Right cardiac atrium (tissue), 5 donors: ENCODE measurements at regions not wholly inside any gene's neighbourhood (a gene's known extent, or its start where the extent isn't known, plus 50 kb on each side); places are given as distances from the start of the nearest gene placed in this dataset.

ENCODE experiments used
- ATAC-seq, 2 donors: fragments of 200-7000 bp; cut with Tn5 transposase; one replicate each; pipeline versions ENCODE4 v1.8.0 to v1.9.1; 2020; ENCODE audit warnings: moderate library complexity in 2 of 2, mild to moderate bottlenecking in 1 of 2
- DNase-seq, 3 donors: peaks; one replicate each; pipeline ENCODE4 v3.0.0-alpha.2; 2020
- H3K27ac ChIP-seq: one replicate; pipeline ENCODE4 v1.5.1; 2013; ENCODE audit warnings: mild to moderate bottlenecking, low read length, control low read depth, moderate library complexity
- H3K27me3 ChIP-seq: one replicate; pipeline ENCODE4 v1.6.1; 2013; ENCODE audit not compliant: control insufficient read depth, insufficient read depth
- H3K4me1 ChIP-seq: one replicate; pipeline ENCODE4 v1.6.1; 2013; ENCODE audit warnings: low read length; ENCODE audit not compliant: control insufficient read depth, insufficient read depth
- H3K4me3 ChIP-seq: one replicate; pipeline ENCODE4 v1.5.1; 2013; ENCODE audit warnings: low read length, control low read depth
- H3K9me3 ChIP-seq: one replicate; pipeline ENCODE4 v1.6.1; 2013; ENCODE audit warnings: low read length; ENCODE audit not compliant: control insufficient read depth
- WGBS: extraction: QIAGEN DNeasy Blood & Tissue Kit; methylation state at CpG from one replicate; pipeline ENCODE4 v1.1.7; 2013; 5-methylcytosine and 5-hydroxymethylcytosine counted together
- intact Hi-C, 4 donors: fragments of 100-400 bp; cut with DNase I; formaldehyde crosslinking; loops; one replicate each; pipeline versions ENCODE4 v1.11.0 to v1.14.0; 2022 to 2023
- donor health status: healthy with polysubstance abuse.
- donor health status: DM: no; HTN: yes; CAD: no.
- donor health status: DM: no; HTN: no; CAD: no.
- donor health status: DM: no; HTN: yes; CAD: no; lungs with severe emphysema.
- donor health status: DM: yes; HTN: yes; CAD: no.

GRCh38 chr13:80977168-80977567 lies 636.2 kb upstream of the SPRY2 start:
- no peak for DNase-seq
- intact Hi-C loops, result no loop called here
- Histone ChIP-seq H3K4me3 (no peak overlapping the region), H3K4me1 (no peaks in the 10 kb centered on the region), H3K9me3 (no peaks in the 10 kb centered on the region), H3K27me3 (no peaks in the 10 kb centered on the region), H3K27ac (no peak overlapping the region)
- WGBS, result 93% methylated on average over 4 of the region's 4 CpGs
- no peak for ATAC-seq

DNA sequence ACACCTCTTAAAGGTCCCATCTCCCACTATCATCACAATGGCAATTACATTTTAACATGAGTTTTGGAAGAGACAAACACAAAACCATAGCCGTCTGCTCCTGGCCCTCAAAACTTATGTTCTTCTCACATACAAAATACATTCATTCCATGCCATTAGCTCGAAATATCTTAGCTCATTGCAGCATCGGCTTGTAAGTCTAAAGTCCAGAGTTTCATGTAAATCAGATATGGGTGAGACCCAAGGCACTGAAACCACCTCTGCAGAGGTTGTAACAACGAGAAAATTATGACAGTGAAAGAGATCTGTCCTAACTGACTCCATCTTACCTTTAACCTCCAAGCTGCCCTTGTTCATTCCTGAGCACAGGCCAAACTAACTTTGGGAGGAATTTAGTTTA lies 635.0 kb upstream of the SPRY2 start:
- 86% methylated on average over 4 of the region's 4 CpGs for WGBS
- no peak overlapping the region for H3K4me3 ChIP-seq
- no peak for DNase-seq
- H3K27ac ChIP-seq, result no peak overlapping the region
- no peak for ATAC-seq
- H3K9me3 ChIP-seq, result no peaks in the 10 kb centered on the region
- H3K27me3 ChIP-seq, result no peaks in the 10 kb centered on the region
- no peaks in the 10 kb centered on the region for H3K4me1 ChIP-seq
- intact Hi-C loops, result no loop called here

DNA sequence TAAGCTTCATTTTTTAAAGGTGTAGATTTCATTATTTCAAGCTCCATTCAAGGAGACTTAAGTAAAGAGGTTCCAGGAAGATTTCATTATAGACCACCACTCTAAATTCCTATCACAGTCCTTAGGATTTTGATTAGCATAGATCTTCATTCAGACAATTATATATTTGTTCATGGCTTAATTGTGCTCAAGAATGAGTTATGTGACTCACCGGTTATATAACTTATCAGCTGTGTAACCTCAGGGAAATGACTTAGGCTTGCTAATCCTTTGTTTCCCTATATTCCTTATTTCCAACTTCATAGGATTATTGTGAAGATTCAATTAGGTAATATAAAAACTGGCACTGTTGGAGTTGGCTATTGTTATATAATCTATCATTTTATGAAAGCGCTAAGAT lies 632.8 kb upstream of the SPRY2 start:
- no peaks in the 10 kb centered on the region for H3K4me1 ChIP-seq
- no peaks in the 10 kb centered on the region for H3K27me3 ChIP-seq
- ATAC-seq (no peak), DNase-seq (no peak)
- WGBS, result 96% methylated on average over 2 of the region's 2 CpGs
- intact Hi-C loops, result no loop called here
- no peak overlapping the region for H3K27ac ChIP-seq
- H3K4me3 ChIP-seq, result no peak overlapping the region
- no peaks in the 10 kb centered on the region for H3K9me3 ChIP-seq

GRCh38 chr13:80972857-80973478 lies 632.0 kb upstream of the SPRY2 start:
- Histone ChIP-seq H3K9me3 (no peaks in the 10 kb centered on the region), H3K27me3 (no peaks in the 10 kb centered on the region), H3K27ac (no peak overlapping the region), H3K4me3 (no peak overlapping the region), H3K4me1 (no peaks in the 10 kb centered on the region)
- 94% methylated on average over 2 of the region's 2 CpGs for WGBS
- intact Hi-C loops, result no loop called here
- ATAC-seq, result no peak
- no peak for DNase-seq

- Histone ChIP-seq H3K4me3 (no peak overlapping the region), H3K9me3 (no peaks in the 10 kb centered on the region), H3K27me3 (no peaks in the 10 kb centered on the region), H3K4me1 (no peaks in the 10 kb centered on the region), H3K27ac (no peak overlapping the region)
- intact Hi-C loops, result no loop called here
- ATAC-seq, result no peak
- DNase-seq, result no peak
Measured at GRCh38 chr13:80965097-80965496, 624.2 kb upstream of the SPRY2 start.

- Histone ChIP-seq H3K4me1 (no peaks in the 10 kb centered on the region), H3K27me3 (no peaks in the 10 kb centered on the region), H3K9me3 (no peaks in the 10 kb centered on the region), H3K27ac (no peak overlapping the region), H3K4me3 (no peak overlapping the region)
- WGBS, result 48% methylated on average over 1 of the region's 1 CpG
- ATAC-seq (peak in 1 of 2 donors; percentile 51), DNase-seq (no peak)
- intact Hi-C loops, result no loop called here
Measured at GRCh38 chr13:80962855-80963254, 621.9 kb upstream of the SPRY2 start.

GRCh38 chr13:80962173-80962572 lies 621.2 kb upstream of the SPRY2 start:
- H3K4me1 ChIP-seq, result no peaks in the 10 kb centered on the region
- 78% methylated on average over 7 of the region's 7 CpGs for WGBS

DNA sequence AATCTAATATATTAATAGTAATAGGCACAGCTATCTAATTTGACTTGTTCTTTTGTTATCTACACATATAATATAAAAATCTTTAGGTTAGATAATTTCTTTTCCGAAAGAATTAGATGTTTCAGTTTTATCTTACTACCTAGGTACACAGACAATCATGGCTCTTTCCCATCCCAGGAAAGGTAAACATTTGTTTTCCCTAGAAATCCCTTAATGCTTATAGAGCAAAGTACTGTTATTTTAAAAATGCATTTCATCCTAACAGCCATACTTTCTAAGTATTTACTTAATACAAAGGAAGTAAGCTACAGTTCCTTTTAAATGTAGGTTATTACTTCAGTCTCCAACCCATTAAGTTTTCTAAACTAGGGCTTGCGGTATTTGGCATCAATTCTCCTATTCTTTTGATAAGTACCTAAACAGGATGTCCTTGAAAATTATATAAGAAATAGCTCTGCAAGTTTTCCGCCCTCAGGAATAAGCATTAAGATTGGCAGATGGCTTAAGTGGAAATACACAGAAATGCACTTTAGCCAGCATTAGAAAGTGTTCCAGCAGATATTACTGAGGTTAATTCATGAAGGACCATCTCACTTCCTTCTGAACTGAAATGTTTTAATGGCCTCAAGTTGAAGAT lies 616.2 kb upstream of the SPRY2 start:
- intact Hi-C loops, result no loop called here
- H3K27ac ChIP-seq, result no peak overlapping the region
- ATAC-seq (no peak), DNase-seq (no peak)
- no peaks in the 10 kb centered on the region for H3K27me3 ChIP-seq
- no peaks in the 10 kb centered on the region for H3K4me1 ChIP-seq
- no peak overlapping the region for H3K4me3 ChIP-seq
- 44% methylated on average over 3 of the region's 3 CpGs for WGBS
- no peaks in the 10 kb centered on the region for H3K9me3 ChIP-seq

More at GRCh38 chr13:80962173-80962572, 621.2 kb upstream of the SPRY2 start:
- ATAC-seq (no peak), DNase-seq (no peak)
- Histone ChIP-seq H3K27me3 (no peaks in the 10 kb centered on the region), H3K27ac (no peak overlapping the region), H3K9me3 (no peaks in the 10 kb centered on the region), H3K4me3 (no peak overlapping the region)
- intact Hi-C loops, result no loop called here

GRCh38 chr13:80955501-80955900 lies 614.6 kb upstream of the SPRY2 start:
- Histone ChIP-seq H3K27ac (no peak overlapping the region), H3K9me3 (no peaks in the 10 kb centered on the region), H3K27me3 (no peaks in the 10 kb centered on the region), H3K4me3 (no peak overlapping the region), H3K4me1 (no peaks in the 10 kb centered on the region)
- no peak for DNase-seq
- intact Hi-C loops, result no loop called here
- no peak for ATAC-seq

DNA sequence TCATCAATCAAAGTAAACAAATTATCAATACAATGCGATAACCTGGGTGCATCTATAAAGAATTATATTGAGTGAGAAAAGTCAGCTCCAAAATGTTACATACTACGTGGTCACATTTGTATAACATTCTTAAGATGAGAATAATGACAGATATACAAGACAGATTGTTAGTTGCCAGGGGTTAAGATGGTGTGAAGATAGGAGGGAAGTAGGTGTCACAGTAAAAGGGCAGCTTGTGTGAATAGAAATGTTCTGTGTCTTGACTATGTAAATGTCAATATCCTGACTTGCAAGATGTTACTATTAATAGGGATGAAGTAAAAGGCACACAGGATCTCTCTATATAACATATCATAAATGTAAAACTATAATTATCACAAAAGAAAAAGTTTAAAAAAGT lies 611.2 kb upstream of the SPRY2 start:
- Histone ChIP-seq H3K4me3 (no peak overlapping the region), H3K27ac (no peak overlapping the region), H3K4me1 (no peaks in the 10 kb centered on the region), H3K9me3 (no peaks in the 10 kb centered on the region), H3K27me3 (no peaks in the 10 kb centered on the region)
- intact Hi-C loops, result no loop called here
- ATAC-seq (no peak), DNase-seq (no peak)
- 85% methylated on average over 2 of the region's 2 CpGs for WGBS

- intact Hi-C loops, result no loop called here
- 81% methylated on average over 4 of the region's 4 CpGs for WGBS
Measured at GRCh38 chr13:80946008-80946802, 605.3 kb upstream of the SPRY2 start.

More at GRCh38 chr13:80946008-80946802, 605.3 kb upstream of the SPRY2 start:
- Histone ChIP-seq H3K27me3 (no peaks in the 10 kb centered on the region), H3K27ac (no peak overlapping the region), H3K4me3 (no peak overlapping the region), H3K4me1 (no peaks in the 10 kb centered on the region), H3K9me3 (no peaks in the 10 kb centered on the region)
- ATAC-seq, result no peak
- no peak for DNase-seq
